Stimulated activated CD8-positive, alpha-beta memory T cell treated with anti-CD3 and anti-CD28 coated beads, Interleukin-7, amount 100 ng/mL, for 24 hours (primary cell): ENCODE measurements at regions not wholly inside any gene's neighbourhood (a gene's known extent, or its start where the extent isn't known, plus 50 kb on each side); places are given as distances from the start of the nearest gene placed in this dataset.

Experiments
- DNase-seq: peaks from one replicate; pipeline ENCODE4 v3.0.0-alpha.2; 2020; ENCODE audit warnings: low read depth

DNA sequence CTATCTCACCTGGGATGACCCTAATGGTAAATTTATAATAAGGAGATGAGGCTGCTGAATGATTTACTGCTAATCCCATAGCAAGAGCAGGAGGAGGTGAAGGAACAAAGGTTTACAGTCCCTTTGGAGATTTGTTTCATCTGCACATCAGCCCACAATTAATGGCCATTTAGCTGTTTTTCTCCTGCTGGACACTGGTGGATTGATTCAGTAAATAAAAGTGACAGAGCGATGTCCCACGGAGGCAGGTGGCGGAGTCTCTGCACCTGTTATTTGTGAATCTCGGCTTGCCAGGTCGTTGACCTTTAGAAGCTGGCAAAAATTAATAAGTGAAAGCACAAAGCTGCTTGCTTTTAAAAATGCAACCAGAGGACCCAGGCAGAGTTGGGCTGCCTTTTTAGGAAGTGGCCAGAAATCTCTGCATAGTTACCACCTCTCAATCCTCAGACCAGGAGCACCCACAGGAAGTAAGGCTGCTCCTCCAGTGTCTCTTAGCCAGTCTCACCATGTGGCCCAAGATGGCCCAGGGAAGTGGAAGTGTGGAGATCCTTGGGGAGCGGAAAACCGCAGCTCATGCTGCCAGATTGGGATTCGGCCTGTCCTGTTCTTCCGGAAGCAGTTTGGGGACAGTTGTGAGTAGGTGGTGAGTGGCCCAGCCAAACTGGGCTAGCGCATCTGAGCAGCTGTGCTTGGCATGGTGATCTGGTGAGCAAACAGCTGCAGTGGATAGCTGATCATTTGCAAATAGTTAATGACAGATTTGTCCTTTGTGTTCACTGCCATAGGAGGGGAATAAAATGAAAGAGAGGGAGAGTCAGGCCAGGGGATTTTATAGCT is 1005.7 kb upstream of the PIK3C3 start:
- no peak for DNase-seq

DNA sequence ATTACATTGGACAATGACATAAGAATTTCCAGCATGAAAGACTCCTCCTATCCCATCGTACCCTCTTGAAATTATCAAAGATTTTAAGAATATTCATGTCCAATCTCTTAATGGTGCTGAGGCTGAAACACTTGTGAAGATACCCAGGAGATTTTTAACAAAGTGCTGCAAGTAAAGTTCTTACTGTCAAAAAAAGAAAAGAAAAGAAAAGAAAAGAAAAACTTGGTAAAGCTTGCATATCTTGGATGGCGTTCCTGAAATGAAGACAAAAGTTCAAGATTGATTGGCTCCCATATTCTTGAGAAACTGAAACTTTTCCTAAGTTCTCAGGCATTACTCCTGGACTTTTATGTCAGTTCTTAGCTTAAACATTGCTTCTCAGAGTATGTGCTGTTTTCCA is 1010.5 kb upstream of the PIK3C3 start:
- no peak for DNase-seq

GRCh38 chr18:40939656-40940515 is 1015.1 kb upstream of the PIK3C3 start:
- DNase-seq: no peak

DNA sequence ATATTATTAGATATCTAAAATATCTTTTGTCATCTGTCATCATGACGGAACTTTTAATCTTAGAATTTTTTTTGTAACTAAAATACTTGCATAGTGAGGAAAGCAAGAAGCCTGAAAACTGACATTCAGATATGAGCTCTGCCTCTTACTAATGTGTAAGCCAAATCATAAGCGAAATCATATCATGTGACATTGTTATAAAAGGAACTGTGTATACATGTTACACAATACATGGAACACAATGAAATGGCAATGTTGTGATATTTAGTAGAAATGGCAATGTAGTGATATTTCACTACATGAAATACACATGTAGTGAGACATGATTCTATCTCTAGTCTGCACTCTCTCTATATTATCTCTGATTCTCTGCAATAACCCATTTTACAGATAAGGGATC is 1016.4 kb upstream of the PIK3C3 start:
- no peak for DNase-seq

GRCh38 chr18:40937386-40937785 is 1017.6 kb upstream of the PIK3C3 start:
- DNase-seq: no peak

GRCh38 chr18:40935423-40935822 is 1019.6 kb upstream of the PIK3C3 start:
- no peak for DNase-seq

DNA sequence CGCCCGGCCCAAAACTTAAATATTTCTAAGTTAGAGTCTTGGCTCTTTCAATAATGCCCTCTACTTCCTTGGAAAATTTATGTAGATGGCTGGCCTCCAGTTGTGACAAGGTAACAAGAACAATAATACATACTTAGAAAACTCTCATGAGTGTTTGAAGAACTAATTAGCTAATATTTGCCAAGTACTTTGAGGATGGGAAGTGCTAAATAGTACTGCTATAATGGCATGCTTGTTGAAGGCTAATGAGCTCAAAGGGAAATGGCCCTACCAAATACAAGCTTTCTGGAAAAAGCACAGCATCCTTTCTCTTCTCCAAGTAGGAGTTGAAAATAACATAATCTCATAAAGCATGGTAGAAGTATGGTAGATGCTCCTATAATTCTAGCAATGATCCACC is 1022.2 kb upstream of the PIK3C3 start:
- DNase-seq: no peak

GRCh38 chr18:40930211-40930882 is 1024.7 kb upstream of the PIK3C3 start:
- no peak for DNase-seq

DNA sequence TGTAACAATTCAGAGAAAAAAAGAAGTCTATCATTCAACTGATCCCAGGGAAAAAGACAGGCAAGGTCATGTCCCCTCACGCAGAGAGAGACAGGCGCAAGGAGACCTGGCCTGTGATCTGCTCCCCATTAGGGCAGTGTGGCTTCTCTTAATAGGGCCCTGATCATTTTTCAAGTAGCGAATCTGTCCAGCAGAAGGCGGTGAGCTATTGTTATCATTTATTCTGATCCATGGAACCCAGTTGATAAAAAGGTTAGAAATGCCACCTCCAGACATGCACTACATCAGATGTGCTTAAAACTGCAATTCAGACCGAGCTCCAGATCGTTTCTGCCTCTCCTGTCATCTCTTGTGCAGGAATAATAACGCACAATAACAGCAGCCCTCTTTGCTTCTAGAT is 1025.6 kb upstream of the PIK3C3 start:
- DNase-seq: no peak

- no peak for DNase-seq
These were observed 1028.4 kb upstream of the PIK3C3 start for GRCh38 chr18:40926679-40927078.

DNA sequence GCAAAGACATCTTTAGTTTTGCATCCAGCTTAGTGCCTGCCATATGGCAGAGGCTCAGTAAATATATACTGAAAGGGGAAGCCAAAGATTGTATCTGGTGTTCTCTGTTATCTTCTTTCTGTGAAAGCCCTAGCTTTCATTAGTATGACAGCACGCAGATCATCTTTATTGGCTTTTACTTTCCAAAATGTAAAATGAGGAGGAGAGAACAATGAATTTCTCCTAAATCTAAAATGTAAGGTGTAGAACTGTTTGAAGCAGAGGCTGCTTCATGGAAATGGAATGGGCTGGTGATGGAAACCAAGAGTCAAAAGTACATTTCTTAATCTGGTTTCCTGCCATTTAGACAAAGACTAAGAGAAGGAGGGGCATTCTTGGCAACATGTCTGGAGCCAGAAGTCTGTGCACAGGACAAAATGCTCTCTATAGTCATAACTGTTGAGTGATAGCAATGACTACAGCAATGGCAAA is 1029.9 kb upstream of the PIK3C3 start:
- DNase-seq: no peak

DNA sequence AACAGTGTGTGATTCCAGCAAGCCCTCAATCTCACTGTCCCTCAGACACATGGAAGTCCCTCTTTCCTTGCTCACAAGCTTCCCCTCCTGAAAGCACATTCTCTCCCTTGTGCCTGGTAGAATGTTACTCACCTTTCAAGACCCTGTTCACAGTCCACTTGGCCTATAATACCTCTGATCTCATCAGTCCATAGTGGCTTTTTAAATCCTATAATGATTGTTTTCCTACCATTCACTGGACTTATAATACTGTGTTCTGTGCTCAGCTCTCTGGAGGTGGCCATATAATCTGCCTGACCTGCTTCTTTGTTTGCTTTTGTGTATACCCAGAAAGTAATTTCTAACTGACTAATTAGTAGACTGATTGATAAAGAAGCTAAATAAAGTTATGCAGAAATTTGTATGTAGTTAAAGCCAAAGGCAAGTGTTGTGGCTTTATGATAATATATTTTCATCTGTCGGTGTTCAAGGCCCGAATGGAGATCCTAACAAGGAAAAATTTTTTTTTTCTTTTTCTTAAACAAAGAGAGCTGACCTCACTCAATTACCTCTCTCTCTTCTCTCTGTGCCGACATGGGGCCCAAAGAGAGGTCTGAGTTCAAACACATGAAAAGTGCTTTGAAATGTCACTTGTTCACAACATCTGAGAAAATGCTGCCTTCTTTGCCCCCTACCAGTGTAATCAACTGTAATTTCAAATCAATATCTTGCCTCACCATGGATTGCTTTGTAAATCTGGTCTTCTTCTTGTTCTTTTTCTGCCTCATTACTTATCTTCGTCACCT is 1033.0 kb upstream of the PIK3C3 start:
- DNase-seq: no peak

- no peak for DNase-seq
These were observed 1038.0 kb upstream of the PIK3C3 start for GRCh38 chr18:40917056-40917455.

DNA sequence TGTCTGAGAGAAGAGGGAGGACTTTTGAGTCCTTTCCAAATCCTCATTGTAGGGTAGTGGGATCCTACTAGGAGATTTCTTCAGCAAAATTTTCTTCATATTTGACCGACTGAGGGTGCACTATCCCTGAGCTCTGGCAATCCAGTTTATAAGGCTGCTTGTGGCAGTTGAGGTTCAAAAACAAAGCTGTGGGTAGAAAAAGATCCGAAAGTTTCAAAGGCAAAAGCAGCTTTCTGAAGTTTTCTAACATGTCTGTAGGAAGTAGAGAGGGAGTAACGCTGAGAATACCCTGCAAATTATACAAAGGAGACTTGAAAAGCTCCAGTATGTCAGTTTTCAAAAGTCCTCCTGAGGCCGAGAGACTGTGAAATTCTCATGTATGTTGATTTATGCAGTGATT is 1039.3 kb upstream of the PIK3C3 start:
- DNase-seq: no peak

DNA sequence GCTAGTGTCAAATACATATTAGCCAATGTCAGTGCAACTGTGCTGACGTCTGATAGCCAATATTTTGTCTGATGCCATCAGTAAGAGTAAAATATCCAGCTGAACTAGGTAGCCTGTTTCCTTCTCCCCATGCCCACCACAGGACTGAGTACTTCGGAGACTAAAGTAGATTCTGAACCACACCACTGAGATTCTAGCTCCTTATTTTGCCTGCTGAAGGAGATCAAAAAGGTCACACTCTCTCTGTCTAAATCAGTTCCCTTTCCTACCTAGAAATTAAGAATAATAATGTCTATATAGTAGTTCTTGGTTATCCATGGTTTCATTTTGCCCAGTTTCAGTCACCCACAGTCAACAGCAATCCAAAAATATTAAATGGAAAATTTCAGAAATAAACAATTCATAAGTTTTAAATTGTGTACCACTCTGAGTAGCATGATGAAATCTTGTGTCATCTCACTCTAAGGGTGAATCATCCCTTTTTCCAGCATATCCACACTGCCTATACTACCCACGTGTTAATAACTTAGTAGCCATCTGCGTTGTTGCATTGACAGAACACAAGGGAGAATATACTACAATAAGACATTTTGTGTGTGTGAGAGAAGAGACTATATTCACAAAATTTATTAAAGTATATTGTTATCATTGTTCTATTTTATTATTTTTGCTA is 1043.3 kb upstream of the PIK3C3 start:
- DNase-seq: no peak

DNA sequence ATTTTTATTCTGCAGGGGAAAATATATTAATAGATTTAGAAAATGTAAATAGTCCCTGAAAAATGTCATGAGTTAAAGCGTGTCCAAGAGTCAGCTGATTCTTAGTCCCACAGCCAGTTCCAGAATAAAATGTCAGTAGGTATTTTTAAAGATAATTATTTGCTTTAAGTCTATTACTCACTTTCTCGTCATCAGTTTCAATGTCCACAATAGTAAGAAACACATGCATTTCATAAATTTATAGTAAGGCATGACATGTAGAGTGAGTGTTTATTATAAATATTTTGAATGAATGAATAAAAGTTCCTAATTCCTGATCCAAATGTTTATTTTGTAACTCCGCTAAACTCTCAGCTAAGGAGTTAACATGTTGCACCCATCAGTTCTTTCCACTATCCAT is 1044.0 kb upstream of the PIK3C3 start:
- DNase-seq: no peak

GRCh38 chr18:40907842-40908241 is 1047.2 kb upstream of the PIK3C3 start:
- no peak for DNase-seq

DNA sequence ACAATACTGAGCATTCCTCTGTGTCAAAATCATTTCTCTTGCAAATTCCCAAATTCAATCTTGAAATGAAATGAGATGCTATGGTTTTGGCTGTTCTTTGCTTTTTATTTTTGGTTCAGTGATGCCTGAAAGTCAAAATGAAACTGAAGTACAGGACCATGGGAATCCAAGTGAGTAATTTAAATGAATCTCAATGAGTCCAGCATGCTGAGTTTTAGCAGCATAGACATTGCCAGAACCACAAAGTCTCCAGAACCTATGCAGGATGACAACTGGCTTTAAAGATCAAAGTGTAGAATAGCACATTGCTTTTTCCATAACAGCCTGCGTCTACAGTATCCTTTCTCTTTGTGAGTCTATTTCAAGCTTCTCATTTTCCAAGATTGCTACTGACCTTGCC is 1050.7 kb upstream of the PIK3C3 start:
- DNase-seq: no peak

DNA sequence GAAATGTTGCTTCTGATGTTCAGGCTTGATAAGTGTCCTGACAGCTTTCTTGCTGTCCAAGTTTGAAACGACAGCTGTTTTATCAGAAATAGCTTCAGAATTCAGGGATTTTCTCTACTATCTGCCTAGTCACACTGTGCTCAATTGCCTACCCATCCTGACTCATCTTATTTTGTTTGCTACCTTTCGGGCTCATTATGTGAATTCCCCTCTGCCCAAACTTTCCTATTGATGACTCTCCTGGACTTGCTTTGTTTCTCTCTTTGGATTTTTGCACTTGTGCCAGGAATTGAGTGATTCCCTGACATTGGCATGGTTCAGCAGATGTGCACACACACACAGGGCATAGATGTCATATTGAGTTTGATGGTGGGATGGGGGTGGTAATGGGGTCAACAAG is 1052.6 kb upstream of the PIK3C3 start:
- no peak for DNase-seq

GRCh38 chr18:40897884-40898283 is 1057.2 kb upstream of the PIK3C3 start:
- no peak for DNase-seq

DNA sequence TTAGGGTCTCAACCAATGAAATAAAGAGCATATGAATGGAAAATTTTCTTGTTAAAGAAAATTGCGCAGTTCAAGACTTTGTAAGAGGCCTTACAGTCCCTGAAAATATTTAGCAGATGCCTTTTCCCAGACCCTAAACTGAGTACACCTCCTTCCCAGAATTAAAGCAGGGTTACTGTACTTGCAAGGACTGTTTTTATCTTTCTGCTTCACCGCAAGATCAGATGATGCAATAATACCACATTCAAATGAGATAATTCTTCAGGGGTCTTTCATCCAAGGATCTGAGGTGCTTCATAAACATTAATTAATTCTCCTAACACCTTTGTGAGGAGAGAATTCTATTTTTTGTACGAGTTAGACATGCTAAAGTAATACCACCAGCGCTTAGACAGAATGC is 1071.8 kb upstream of the PIK3C3 start:
- DNase-seq: no peak
